HG02943 (cell line): ENCODE measurements at regions not wholly inside any gene's neighbourhood (a gene's known extent, or its start where the extent isn't known, plus 50 kb on each side); places are given as distances from the start of the nearest gene placed in this dataset.
"Not testable (repeated sequence)": the region's sequence is repeated elsewhere in the genome, so short reads cannot be mapped to it uniquely, and the experiment has no call there.

Experiments
- ATAC-seq: cut with Tn5 transposase; IDR thresholded peaks from one replicate; pipeline ENCODE4 v1.9.1; 2021; ENCODE audit warnings: mild to moderate bottlenecking, low read depth, moderate library complexity; ENCODE audit not compliant: unreplicated experiment

DNA sequence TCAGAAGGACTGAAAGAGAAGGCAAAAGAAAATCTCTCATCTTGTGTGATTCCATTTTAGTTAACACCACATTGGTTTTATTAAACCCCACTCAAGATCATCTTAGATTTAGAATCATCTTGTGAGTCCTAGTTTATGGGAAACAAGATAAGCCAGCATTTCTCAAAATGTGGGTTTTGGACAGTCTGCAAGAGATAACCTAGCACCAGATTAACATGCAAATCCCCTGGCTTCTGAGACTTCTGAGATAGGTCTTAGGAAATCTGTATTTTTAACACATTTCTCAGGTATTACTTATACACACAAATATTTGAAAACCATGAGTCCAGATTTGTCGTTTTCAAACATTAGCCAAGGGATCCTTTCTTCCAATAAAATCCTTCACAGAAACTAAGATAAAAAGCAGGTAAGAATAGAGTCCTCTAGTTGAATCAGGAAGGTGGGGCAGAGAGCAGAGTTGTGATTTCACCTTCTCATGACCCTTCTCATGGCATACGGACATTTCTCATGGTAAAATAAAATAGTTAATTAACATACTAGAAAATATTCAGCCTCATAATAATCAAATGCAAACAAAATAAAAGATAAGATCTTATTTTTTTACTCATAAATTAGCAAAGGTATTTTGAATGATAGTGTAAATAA, 287.2 kb upstream of the FN1 start:
- no peak for ATAC-seq

DNA sequence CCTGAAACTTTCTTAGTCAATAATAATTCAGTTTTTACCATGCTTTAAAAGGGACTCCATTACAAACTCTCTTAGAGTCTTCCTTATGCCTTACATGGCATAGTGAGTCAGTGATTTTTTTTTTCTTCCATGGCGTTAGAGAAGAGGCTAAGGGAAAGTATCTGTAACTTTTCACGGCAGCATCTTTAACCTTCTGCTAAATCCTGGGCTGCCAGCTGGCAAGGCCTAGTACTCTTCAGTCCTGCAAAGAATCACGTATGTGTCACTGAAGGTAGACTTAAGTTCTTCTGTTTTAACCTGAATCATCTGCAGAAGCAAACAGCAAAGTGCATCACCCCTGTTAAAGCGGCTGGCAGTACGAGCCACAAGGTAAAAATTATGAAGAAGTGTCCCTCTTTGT, 286.3 kb upstream of the FN1 start:
- ATAC-seq: no peak

DNA sequence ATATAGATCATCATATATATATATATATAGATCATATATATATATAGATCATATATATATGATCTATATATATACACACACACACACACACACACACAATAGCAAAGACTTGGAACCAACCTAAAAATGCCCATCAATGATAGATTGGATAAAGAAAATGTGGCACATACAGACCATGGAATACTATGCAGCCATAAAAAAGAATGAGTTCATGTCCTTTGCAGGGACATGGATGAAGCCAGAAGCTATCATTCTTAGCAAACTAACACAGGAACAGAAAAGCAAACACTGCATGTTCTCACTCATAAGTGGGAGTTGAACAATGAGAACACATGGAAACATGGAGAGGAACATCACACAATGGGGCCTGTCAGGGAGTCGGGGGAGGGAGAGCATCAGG, 285.6 kb upstream of the FN1 start:
- ATAC-seq: not testable (repeated sequence)

DNA sequence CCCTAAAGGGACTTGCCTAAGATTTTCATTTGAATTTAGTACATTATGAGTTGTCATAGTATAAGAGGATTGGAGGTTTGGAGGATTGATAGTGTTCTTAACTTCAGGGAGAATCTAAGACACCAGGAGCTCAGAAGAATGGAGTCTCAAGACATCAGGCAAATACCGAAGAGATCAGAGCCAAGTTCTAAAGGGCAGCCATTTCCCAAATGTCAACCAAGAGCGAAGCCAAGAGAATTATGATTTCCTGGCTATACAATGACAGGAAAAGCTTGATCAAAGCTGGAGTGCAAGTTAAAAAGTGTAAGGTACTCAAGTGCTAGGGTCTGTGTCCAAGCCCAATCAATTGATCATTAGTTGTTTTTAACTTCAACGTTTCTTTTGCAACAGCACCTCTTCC, 283.0 kb upstream of the FN1 start:
- ATAC-seq: no peak

DNA sequence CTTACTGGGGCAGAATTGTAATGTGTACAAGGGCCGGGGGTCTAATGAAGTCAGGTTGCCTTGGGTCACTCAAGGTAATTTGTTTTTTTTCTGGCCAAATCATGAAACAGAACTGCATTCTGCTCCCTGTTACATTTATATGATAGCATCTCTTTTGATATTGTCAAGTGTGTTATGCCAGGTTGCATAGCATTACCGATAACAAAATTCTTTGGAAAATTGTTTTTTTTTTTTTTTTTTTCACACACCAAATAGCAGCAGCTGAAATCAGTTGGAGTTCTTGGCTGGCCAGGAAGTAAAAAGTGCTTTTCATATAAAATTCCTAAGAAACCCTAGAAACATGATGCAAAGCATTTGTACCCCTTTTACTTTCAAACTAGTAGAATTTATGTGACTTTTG, 282.6 kb upstream of the FN1 start:
- no peak for ATAC-seq

DNA sequence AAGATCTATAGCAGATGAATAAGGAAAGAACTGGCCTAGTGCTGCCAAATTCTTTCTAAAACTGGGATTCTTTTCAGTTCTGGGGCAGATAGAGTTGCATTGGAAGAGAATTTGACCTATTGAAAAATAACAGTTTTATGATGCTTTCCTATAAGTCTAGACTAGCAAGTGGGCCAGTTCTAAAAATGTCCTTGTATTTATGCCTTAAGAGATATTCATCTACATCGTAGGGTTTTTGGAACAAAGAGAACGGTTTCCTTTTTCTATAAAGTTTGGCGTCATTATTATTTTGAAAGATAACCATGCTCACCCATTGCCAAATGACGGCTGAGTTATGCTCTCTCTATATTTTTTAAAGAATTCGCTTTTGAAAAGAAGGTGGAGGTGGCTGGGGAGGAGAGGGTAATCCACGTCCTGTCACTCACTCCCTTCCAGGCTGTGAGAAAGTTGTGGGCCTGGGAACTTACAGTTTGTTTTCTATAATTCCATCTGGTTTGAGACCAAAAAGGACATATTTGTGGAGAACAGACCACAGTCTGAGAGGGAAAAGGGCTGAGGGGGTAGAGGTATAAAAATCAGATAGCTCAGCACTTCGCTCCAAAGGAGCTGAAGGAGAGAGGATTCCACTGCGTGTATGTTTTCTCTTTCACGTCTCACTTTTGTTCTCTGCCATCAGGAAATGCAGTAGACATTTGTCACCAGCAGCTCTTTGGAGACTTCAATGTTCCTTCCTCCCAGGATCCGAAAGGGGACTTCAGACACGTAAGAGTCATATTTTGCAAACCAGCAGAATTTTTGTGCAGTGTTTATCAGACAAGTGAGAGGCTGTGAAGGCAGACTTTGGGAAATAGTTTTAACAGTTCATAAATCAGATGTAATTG, 281.9 kb upstream of the FN1 start:
- ATAC-seq: no peak

DNA sequence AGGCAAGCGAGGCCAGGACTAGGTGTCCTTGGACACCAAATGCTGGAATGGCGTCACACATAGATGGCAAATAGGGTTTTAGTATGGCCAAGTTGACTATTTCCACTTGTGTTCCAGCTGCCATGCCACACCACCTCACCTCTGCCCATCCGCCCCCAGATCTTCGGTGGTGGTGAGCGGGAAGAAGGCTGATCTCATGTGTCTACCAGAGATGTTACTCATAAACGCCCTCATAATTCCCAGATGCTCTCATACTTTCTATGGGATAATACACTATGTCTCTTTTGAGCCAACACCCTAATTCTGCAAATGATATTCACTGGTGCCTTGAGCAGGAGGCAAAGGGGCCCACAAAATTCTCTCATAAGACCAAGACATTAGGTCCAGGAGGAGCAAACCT, 281.1 kb upstream of the FN1 start:
- no peak for ATAC-seq

DNA sequence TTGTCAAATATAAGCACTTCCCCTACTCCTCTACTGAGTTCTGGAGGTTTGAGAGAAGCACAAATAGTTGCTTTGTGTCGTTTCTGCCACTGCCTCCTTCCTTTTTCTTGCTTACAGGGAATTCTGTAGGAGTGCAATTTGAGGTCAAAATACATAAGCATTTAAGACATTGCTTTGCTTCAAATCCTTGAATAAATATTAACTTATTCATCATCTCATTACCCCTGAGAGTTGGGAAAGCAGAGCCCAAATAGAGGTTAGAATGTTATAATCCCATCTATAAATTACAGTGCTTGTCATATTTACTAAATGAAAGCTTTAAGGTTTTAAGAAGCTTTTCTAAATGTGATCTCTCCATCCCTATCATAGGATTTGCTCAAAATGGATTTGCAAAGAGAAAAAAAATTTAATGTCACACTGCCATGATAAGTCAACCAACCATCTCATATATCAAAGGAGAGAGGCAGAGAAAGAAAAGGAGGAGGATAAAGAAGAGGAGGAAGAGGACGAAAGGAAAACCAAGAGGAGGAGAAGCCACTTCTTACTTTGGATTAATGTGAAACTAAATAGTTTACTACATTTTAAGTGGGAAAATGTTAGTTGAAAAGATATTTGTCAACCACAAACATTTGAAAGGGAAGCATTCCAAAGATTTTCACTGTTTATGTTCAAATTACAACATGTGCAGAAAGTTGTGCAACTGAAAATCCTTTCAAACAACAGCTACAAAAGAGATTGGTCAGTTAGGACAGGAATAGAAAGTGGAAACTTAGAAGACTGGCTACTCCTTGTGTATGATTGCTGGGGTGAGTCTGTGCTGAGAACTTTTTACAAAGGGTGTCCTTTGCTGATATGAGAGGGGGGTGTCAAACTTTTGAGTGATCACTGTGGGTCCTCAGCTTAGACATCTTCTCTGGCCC, 277.3 kb upstream of the FN1 start:
- ATAC-seq: no peak

DNA sequence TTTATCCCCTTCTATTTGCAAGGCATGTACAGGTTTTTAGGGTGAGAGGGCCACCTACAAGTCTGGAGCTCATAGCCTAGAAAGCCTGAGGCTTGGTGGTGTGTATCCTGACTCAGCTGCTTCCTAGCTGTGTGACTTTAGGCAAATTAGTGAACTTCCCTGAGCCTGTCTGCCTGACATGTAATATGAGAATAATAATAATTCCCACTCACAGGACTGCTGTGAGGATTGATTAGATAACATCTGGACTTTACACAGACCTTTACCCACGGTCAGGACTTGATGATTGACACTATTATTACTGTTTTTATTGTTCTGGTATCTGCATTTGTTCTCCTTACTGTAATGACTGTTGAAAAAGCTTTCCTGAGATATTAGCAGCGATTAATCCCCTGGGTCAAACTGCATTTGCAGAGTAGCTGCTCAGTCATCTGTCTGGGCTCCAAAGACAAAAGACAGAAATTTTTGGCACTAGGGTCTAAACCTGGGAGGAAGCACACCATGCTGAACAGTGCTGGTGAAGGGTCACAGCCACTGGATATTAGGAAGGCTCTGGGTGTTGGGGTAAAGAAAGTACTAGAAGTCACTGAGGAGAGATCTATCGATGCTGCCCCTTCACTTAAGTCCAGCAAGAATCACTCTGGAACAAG, 276.5 kb upstream of the FN1 start:
- no peak for ATAC-seq

DNA sequence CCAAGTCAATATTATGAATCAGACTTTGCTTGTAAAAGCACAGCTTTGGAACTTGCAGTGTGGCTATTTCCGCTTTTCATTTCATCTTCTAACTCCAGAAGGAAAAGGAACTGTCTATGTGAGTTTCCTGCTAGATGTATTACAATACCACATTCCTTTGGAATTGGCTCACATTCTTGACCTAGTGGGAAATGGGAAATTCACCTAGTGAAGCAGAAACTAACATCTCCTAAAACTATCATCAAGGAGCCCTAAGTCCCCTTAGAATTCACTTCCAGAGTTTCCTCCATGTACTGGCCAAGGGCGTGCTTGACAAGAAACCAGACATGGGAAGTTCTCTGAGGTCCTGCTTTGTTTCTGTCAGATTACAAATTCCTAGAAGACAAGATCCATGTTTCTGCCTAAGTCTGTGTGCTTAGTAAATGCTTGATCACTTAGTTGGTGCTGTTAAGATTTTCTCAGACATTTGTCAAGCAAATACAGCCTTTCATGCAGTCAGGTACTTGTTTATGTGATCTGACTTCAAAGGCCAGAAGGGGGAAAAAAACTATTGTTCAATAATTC, 275.7 kb upstream of the FN1 start:
- no peak for ATAC-seq

DNA sequence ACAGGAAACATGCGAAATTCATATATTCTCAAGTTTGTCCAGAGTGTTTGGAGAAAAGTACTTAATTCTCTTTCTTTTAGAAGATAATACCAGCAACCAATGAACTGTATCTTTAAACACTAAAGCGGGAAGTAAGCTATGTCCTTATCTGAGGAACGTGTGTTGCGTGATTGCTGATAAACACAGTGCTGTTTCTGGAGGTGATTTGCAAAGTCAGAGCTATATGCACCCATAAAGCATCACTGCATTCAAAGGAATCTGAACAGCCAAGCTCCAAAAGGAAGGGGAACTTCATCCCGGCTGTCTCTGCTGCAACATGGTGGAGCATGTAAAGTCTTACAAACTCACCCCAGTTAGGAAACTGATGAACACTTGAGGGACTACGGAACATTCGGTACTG, 271.7 kb upstream of the FN1 start:
- no peak for ATAC-seq

DNA sequence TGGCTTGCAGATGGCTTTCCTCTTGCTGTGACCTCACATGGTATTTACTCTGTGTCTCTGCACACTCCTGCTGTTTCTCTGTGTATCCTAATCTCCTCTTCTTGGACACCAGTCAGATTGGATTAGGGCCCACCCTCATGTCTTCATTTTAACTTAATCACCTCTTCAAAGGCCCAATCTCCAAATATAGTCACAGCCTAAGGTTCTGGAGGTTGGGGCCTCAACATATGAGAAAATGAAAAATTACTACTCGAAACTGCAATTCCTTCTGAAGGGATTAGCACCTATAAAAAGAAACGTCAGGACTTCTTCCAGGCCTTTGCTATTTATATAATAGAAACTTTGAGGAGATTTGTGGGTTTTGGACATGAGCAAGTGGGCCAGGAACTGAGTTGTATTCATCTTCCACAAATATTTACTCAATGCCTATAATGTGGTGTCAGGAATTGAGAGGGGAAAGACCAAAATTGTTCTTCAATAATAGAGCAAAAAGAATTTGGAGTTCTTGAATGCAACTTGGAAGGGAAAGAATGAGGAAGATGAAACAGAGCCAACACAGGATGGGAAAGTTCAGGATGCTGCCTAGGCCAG, 270.0 kb upstream of the FN1 start:
- ATAC-seq: no peak

DNA sequence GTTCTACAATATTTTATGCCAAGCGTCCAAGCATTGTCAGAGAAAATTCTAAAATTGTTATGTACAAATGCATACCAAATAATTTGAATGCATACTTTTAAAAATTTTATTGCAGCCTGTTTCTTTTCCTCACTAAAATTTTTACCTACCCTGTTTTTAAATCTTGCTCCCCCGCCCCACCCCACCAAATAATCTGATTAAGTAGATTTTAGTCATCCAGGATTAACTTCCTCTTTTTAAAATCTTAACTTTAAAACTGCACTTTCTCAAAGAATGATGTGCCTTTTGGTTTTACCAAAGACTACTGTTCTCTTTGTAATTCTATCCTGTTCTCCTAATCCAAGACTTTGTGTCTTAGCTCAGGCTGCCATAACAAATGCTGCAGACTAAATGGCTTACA, 269.4 kb upstream of the FN1 start:
- no peak for ATAC-seq

DNA sequence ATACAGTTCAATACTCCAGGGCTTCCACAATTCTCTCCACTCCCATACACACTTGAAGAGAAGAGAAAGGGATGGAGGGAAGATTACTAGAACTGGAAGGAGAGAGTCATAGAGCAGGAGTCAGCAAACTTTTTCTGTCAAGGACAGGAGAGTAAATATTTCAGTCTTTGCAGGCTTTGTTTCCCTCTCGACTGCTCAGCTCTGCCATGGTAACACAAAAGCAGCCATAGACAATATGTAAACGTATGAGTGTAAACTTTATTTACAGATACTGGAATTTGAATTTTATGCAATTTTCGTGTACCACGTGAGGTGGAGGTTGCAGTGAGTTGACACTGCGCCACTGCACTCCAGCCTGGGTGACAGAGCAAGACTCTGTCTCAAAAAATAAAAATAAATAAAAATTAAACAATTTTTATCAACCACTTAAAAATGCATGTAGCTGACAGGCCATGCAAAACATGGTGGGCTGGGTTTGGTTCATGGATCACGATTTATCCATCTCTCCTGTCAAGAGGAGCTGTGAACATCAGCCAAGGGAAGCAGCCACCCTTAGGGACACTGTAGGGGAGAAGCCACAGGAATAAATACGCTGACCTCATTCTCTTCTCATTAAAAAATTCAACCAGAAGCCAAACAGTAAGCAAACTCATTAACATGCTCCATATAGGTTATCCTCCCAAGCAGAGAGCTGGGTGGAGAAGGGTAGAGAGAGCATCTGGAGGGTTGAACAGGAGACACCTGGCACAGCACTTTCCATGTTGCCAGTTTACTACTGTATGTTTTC, 266.4 kb upstream of the FN1 start:
- ATAC-seq: no peak

DNA sequence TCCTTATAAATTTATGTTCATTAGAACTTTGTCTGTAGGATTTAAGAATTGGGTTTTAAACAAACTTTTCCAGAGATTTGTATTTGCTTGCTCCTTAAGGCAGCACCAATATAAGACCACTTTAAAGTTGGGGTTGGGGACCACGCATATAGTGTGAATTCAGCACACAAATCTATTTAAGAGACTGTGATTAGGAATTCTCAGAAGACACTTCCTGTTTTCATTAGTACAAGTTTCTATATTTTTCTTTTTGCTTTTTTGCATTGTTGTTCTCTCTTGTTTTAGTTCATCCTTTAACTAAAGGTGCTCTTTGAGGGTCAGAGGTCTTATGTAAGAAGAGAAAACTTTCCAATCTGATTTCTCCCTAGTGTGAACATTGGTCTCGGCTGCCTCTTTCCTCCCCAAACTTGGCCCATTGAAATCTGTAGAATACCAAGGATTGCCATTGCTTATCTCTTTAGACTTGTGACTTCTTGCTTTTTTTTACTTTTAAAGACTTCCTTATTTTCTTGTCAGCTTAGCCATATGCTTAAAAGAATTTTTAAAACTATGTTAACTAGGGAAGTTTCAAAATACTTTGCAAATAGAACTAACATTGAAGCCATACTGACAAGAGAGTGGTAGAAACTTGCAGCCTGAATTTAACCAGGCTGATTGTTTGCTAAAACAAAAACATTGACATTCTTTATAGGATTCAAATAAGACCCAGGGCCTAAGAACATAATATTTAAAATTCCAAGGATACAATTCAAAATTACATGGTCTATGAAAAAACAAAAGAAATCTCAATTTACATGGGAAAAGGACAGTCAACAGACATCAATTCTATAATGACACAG, 264.1 kb upstream of the FN1 start:
- ATAC-seq: no peak

DNA sequence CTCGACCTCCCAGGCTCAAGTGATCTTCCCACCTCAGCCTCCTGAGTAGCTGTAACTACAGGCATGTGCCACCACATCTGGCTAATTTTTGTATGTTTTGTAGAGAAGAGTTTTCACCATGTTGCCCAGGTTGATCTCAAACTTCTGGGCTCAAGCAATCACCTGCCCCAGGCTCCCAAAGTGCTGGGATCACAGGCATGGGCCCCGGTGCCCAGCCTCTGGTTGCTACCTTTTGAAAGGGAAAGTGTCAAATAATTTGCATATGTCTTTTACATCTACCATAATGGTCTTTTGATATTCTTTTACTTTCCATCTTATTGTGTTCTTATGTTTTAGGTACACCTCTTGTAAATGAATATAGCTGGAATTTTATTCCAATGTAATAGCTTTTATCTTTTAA, 263.1 kb upstream of the FN1 start:
- ATAC-seq: no peak

DNA sequence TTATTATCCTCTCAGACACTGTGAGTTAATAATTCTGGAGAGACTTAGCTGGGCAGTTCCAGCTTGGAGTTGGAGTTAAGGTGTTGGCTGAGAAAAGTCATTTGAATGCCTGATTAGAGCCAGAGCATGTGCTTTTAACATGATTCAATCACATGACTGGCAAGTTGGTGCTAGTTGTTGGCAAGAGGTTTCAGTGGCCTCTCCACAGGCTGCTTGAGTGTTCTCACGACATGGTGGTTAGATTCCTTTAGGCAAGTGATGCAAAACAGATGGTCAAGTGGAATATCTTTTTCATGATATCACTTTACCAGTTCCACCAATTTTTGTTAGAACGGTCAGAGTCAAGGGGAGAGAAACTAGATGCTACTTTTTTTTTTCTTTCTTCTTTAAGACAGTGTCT, 262.7 kb upstream of the FN1 start:
- no peak for ATAC-seq

DNA sequence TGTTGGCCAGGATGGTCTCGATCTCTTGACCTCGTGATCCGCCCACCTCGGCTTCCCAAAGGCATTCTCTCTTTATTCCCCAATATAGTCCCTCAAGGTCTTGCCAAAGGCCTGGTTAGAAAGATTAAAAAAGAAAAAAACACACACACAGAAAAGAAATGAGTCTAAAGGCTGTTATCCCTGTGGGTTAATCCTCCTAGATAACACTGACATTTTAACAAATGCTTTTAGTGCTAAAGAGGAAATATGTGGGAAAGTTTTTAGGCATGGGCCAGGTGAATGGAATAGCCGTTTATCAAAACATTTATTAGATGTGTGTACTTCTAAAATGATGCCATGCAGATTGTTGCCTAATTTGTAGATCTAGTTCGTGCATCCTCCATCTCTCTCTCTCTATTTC, 261.6 kb upstream of the FN1 start:
- no peak for ATAC-seq
